Mesodermal cell (in vitro differentiated cells): ENCODE measurements at regions not wholly inside any gene's neighbourhood (a gene's known extent, or its start where the extent isn't known, plus 50 kb on each side); places are given as distances from the start of the nearest gene placed in this dataset.

ENCODE experiments used
- H3K27ac ChIP-seq: 2 replicates; pipeline ENCODE4 v1.7.0; 2013; ENCODE audit warnings: mild to moderate bottlenecking, low read depth, low read length, moderate library complexity; ENCODE audit not compliant: severe bottlenecking
- H3K36me3 ChIP-seq: 2 replicates; pipeline ENCODE4 v1.7.1; 2013; ENCODE audit warnings: mild to moderate bottlenecking, low read length, moderate library complexity; ENCODE audit not compliant: control insufficient read depth, insufficient read depth
- H3K4me1 ChIP-seq: one replicate; pipeline ENCODE4 v1.7.1; 2013; ENCODE audit warnings: mild to moderate bottlenecking, low read length; ENCODE audit not compliant: insufficient read depth, control insufficient read depth, poor library complexity, severe bottlenecking
- H3K4me3 ChIP-seq: 2 replicates; pipeline ENCODE4 v1.7.0; 2013; ENCODE audit warnings: low read length, control low read depth, mild to moderate bottlenecking; ENCODE audit not compliant: insufficient read depth, poor library complexity, severe bottlenecking; ENCODE audit errors: extremely low read depth
- H3K9me3 ChIP-seq: 2 replicates; pipeline ENCODE4 v1.7.1; 2013; ENCODE audit warnings: mild to moderate bottlenecking, low read length, moderate library complexity; ENCODE audit not compliant: control insufficient read depth
- WGBS, 2 experiments: methylation state at CpG; one replicate each; pipeline ENCODE4 v1.1.5; 2013; ENCODE audit warnings: missing lambda C conversion rate in 2 of 2; ENCODE audit not compliant: insufficient coverage in 2 of 2; 5-methylcytosine and 5-hydroxymethylcytosine counted together

DNA sequence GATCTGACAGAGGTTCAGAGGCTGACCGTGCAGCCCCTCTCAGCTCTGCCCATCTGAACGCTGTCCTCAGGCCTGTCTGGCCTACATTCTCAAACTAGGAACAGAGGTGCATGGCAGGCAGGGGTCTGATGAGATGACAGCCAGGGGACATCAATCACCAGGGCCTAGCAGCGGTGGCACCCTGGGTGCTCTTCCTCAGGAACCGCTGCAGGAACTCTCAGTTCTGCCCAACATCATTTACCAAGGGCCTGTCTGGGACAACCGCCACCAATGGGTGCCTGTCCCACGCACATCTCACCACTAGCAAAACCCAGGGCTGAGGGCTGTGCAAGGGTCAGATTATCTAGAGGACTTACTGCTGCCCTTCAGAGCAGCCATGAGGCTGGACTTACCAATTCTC is 245.7 kb downstream of the TOMM20 start:
- Histone ChIP-seq H3K27ac (no peak overlapping the region), H3K9me3 (peaks cover 4% of the 10 kb centered on the region), H3K4me1 (no peaks in the 10 kb centered on the region), H3K36me3 (no peaks in the 10 kb centered on the region), H3K4me3 (no peak overlapping the region)
- WGBS, 2 experiments: 98% methylated on average over 4 to 6 of the region's 6 CpGs

DNA sequence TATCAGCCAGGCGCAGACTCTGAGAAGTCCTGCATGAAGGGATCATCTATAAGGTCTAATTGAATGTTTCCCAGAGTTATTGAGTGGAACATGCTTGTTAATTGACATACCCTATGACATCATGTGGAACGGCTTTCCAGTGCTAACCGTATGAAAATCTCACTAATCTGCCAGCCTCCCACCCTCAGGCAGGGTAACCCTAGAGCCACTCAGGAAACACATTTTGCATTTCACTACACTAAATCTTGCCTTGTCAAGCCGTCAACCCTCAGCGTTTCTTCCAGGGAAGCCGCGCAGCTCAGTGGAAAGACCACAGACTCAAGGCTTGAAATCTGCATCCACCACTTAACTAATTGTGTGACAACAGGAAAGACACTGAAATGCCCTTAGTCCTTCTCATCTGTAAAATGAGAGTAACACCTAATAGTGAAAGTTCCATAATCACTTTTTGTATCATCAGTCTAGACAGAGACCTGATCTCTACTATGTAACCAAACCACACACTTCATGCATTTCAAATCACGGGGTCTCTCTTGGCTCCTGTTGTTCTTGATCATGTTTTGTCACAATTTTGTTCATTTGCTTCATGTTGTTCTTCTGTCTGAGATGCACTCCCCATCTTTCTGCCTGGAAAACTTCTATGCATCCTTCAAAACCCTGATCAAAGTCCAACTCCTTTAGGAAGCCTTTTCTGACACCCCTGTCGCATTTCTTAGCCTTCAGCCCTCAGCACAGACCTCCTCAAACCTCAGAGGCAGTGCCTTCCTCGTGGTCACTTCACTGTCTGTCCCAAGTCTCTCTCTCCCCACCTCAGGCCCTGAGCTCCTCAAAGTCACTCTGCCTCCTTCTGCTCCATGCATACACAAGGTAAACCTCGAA is 246.5 kb downstream of the TOMM20 start:
- Histone ChIP-seq H3K4me3 (no peak overlapping the region), H3K27ac (no peak overlapping the region), H3K36me3 (no peaks in the 10 kb centered on the region), H3K4me1 (no peaks in the 10 kb centered on the region), H3K9me3 (peaks cover 4% of the 10 kb centered on the region)
- 85 to 86% methylated on average over 10 of the region's 11 CpGs for WGBS, 2 experiments

DNA sequence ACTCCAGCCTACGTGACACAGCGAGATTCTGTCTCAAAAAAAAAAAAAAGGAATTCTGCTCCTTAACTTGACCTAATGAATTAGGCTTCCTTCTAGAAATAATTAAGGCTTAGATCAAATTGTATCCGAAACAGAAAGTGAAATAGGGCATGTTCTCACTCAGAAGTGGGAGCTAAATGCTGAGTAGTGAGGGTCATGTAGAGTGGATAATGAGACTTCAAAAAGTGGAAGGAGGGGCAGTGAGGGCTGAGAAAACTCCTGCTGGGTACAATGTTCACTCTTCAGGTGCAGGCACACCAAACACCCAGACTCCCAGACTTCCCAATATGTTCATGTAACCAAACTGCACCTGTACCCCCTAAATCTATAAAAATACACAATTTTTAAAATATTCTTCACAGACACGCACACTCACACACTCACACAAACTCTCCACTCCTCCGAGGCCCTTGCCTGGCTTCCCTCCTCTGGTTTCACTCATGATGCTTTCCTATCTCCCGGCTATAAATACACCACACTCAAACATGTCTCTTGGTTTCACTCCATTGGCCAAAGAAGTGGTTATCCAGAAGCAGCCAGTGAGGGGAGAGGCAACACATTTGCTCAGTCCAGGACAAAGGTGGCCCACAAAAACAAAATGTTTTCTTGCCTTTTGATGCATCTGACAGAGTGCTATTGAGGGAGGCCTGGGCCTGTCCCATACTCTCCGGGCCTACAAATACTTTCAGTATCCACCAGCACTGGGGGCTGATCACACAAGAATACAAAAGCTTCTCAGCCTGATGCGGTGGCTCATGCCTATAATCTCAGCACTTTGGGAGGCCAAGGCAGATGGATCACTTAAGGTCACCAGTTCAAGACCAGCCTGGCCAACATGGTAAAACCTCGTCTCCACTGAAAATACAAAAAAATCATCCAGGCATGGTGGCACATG is 249.2 kb downstream of the TOMM20 start:
- peaks cover 8% of the 10 kb centered on the region for H3K4me1 ChIP-seq
- H3K4me3 ChIP-seq: no peak overlapping the region
- no peaks in the 10 kb centered on the region for H3K36me3 ChIP-seq
- H3K27ac ChIP-seq: no peak overlapping the region
- H3K9me3 ChIP-seq: peaks cover 4% of the 10 kb centered on the region
- WGBS, 2 experiments: 92 to 97% methylated on average over 5 to 6 of the region's 9 CpGs

DNA sequence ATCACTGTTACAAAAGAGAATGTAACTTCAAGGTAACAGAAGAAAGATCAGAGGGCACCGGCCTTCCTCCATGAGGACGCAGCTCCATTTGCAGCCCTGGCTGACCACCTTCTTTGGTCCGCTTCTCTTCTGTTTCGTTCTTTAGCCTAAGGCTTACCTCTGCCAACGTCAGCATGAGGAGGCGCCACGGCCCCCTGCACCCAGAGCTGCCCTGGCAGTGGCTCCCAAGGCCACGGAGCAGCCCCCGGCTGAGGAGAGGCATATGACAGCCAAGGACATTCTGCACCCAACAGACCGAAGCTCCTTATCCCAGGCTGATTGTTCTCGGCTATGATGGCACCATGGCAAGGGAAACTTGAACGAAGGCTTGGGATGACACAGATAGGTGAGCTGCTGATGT is 250.3 kb downstream of the TOMM20 start:
- WGBS, 2 experiments: 82 to 83% methylated on average over 9 to 12 of the region's 12 CpGs
- H3K27ac ChIP-seq: no peak overlapping the region
- no peaks in the 10 kb centered on the region for H3K36me3 ChIP-seq

DNA sequence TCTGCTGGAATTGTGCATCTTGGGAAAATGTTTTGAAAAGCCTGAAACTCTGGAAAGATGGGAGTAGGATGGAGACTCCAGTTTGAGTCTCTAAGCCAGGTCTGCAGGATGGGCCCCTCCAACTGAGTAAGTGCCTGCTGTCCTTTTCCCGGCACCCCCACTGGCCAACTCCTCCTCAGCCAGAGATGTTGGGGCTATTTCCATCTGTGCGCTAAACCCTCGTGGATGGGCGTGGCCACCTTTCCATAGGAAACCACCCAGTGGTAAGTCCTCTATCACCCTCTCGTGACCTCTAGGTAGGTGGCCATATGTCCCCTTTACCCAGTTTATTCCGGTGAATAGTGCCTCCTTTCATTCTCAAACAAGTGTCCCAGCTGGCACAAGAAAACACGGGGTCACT is 250.9 kb downstream of the TOMM20 start:
- H3K9me3 ChIP-seq: no peaks in the 10 kb centered on the region
- no peak overlapping the region for H3K27ac ChIP-seq
- no peaks in the 10 kb centered on the region for H3K36me3 ChIP-seq
- H3K4me1 ChIP-seq: peaks cover 11% of the 10 kb centered on the region
- H3K4me3 ChIP-seq: no peak overlapping the region
- WGBS, 2 experiments: 92 to 99% methylated on average over 7 of the region's 7 CpGs

More for the DNA sequence above, 250.3 kb downstream of the TOMM20 start:
- Histone ChIP-seq H3K4me1 (peaks cover 11% of the 10 kb centered on the region), H3K4me3 (no peak overlapping the region), H3K9me3 (peaks cover 3% of the 10 kb centered on the region)

DNA sequence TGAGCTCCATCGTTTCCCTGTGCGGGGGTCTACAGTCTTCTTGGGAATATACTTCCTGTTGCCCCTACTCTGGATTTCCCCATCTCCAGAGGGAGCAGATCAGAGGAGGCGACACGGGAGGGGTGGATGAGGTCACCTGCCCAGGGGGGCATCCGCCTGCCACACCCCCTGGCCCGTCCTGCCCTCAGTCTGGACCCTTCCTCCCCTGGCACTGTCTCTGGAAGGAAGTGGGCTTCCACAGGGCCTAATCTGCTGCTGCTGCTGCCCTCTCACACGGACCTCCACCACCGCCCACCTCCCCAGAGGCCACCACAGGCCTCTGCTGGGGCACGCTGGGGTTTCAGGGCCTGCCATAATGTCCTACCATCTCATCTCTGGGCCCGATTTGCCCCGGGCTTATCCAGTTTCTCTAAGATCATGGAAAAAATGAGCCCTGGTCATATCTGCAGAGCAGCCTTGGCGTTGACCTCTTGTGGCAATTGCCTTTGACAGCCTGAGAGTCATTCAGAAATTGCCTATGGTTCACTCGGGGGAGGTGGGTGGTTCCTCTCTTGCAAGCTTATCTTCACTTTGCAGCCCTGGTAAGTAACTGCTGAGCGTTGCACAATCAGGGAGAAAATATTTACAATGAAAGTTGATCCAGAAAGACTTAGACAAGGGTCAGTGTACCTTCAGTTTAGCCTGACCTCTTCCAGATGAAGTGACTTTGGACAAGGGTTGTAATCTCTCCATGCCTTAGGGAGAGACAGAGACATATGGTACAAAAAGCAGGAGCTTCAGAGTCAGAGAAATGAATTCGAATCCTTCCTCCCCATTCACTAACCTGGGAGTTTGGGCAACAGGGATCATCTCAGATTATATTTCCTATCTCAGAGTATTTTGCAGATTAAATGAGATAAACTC is 252.4 kb downstream of the TOMM20 start:
- Histone ChIP-seq H3K36me3 (no peaks in the 10 kb centered on the region), H3K4me3 (no peak overlapping the region), H3K27ac (no peak overlapping the region), H3K4me1 (peaks cover 21% of the 10 kb centered on the region), H3K9me3 (no peaks in the 10 kb centered on the region)
- 92 to 95% methylated on average over 10 to 12 of the region's 15 CpGs for WGBS, 2 experiments

DNA sequence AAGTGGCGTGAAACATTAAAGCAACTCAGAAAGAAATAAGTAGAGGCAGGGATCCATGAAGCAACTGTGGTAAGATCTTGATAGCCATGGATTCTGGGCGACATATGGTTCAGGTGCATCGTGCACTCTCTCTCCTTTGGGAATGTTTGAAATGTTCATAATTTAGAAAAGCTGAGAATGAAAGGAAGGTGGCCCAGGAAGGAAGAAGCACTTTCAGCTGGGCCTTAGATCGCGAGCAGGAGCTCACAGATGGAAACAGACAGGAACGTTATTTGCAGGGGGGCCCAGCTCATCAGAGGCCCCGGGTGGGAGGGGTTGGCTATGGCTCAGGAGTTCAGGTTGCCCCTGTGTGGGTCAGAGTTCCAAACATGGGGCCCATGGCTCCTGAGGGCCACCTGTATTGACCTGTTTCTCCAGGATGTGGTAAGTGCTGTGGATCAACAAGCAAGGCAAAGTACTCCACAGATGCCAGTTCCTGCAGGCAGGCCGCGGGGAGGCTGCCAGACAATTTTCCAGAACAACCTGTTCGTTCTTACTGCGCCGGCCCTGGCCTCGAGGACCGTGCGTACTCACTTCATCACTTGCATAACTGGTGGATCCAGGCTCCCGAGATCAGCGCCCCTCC is 253.2 kb downstream of the TOMM20 start:
- Histone ChIP-seq H3K36me3 (no peaks in the 10 kb centered on the region), H3K9me3 (no peaks in the 10 kb centered on the region), H3K4me1 (peaks cover 22% of the 10 kb centered on the region), H3K27ac (no peak overlapping the region), H3K4me3 (no peak overlapping the region)
- 94 to 96% methylated on average over 17 of the region's 17 CpGs for WGBS, 2 experiments

DNA sequence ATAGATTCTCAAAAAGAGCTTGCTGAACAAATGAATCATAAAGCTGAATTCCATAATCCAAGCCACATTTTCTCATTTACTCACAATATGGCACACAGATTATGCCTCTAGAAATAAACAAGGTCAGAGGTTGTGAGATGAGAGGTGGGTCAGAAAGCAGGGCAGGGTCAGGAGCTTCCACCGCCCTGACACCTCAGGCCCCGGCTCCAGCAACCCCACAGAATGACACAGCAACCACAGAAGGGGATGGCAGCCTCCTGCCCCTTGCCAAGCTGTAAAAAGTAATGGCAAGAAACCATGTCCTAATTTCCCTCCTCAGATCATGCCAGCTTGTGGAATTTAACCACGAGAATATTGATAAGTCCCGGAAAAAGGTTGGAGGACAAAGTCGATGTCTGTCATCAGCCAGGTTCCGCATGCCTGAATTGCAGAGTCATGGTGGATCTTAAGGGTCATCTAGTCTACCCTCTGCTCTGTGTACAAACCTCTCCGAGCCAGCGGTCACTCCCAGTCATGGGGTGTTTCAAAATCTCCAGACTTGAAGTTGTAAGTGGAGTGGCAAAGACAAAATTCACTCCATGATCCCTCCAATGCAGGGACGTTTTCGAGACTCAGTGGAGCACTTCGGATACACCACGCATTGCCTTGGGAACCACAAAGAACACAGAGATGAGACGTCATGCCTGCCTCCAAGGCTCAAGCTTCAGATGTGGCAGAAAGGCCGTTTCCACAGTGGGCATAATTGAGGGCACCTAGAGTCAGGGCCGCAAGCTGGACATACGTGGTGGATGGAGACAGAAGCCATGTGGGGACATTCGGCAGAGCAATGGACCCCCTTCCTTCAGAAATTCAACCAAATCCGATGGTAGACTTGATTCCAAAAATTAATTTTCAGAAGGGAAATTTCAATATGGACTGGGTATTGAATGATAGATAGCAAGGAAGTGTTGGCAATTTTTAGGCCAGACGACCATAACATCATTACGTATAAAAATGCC is 254.0 kb downstream of the TOMM20 start:
- no peaks in the 10 kb centered on the region for H3K9me3 ChIP-seq
- 95 to 97% methylated on average over 15 to 16 of the region's 20 CpGs for WGBS, 2 experiments
- no peaks in the 10 kb centered on the region for H3K36me3 ChIP-seq
- H3K4me1 ChIP-seq: peaks cover 22% of the 10 kb centered on the region
- H3K27ac ChIP-seq: no peak overlapping the region
- H3K4me3 ChIP-seq: no peak overlapping the region

DNA sequence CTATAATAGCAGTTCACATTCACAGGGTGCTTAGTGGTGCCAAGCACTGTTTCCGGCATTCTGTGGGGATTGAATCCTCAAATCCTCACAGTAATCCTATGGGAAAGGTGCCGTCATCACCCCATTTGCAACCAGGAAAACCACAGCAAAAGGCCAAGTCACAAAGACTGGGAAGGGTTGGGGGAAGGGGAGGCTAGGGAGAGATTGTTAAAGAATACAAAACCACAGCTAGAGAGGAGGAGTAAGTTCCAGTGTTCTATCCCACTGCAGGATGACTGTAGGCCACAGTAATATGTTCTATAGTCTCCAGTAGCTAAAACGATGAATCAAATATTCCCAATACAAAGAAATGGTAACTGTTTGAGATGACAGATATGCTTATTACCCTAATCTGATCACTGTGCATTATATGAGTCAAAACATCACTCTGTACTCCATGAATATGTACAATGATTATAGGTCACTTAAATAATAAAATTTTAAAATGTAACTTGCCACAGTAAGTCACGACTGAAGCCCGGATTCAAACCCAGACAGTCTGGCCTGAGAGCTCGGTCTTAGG is 256.8 kb downstream of the TOMM20 start:
- H3K27ac ChIP-seq: no peak overlapping the region
- WGBS, 2 experiments: 95% methylated on average over 4 to 5 of the region's 6 CpGs
- H3K36me3 ChIP-seq: no peaks in the 10 kb centered on the region
- no peaks in the 10 kb centered on the region for H3K9me3 ChIP-seq
- no peak overlapping the region for H3K4me3 ChIP-seq
- H3K4me1 ChIP-seq: peaks cover 32% of the 10 kb centered on the region
